ENCODE measurements at regions not wholly inside any gene's neighbourhood (a gene's known extent, or its start where the extent isn't known, plus 50 kb on each side); places are given as distances from the start of the nearest gene placed in this dataset.

GRCh38 chr7:33831389-33832141 is 73.8 kb upstream of the BMPER start:
- Mint-ChIP-seq H3K4me3 (ENCODE audit: low read depth) (no peak overlapping the region), H3K27ac (no peak overlapping the region), H3K9me3 (no peaks in the 10 kb centered on the region), H3K36me3 (ENCODE audit: low read depth) (no peaks in the 10 kb centered on the region), H3K4me1 (ENCODE audit: low read depth) (no peaks in the 10 kb centered on the region), H3K27me3 (ENCODE audit: low read depth) (no peaks in the 10 kb centered on the region)
- intact Hi-C loops (cut with micrococcal nuclease) = no loop called here
- DNase-seq (ENCODE audit: low spot score) = no peak

DNA sequence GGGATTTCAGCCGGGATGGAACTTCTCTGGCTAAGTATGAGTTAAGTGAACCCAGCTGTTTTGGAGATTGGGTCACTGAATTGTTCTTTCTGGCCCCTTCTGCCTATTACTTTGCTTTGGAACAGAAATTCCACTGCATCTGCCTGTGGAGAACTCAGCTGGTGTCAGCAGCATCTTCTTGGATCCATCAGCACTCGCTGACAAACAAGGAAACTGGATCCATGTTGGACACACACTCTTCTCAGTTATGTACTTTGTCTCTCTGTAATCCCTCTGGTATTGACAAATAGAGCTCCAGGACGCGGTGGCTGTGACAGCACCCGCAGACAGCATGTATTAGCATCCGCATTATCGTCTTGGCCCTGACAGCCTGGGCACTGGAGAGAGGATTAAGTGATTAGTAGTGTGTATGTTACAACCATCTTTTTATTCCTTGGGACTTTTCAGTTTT is 73.0 kb upstream of the BMPER start:
- no peaks in the 10 kb centered on the region for H3K9me3 Mint-ChIP-seq
- intact Hi-C loops (cut with micrococcal nuclease) = no loop called here
- no peak overlapping the region for H3K27ac Mint-ChIP-seq
- H3K4me1 Mint-ChIP-seq (ENCODE audit: low read depth) = no peaks in the 10 kb centered on the region
- no peaks in the 10 kb centered on the region for H3K36me3 Mint-ChIP-seq (ENCODE audit: low read depth)
- DNase-seq (ENCODE audit: low spot score) = no peak
- no peaks in the 10 kb centered on the region for H3K27me3 Mint-ChIP-seq (ENCODE audit: low read depth)
- no peak overlapping the region for H3K4me3 Mint-ChIP-seq (ENCODE audit: low read depth)

DNA sequence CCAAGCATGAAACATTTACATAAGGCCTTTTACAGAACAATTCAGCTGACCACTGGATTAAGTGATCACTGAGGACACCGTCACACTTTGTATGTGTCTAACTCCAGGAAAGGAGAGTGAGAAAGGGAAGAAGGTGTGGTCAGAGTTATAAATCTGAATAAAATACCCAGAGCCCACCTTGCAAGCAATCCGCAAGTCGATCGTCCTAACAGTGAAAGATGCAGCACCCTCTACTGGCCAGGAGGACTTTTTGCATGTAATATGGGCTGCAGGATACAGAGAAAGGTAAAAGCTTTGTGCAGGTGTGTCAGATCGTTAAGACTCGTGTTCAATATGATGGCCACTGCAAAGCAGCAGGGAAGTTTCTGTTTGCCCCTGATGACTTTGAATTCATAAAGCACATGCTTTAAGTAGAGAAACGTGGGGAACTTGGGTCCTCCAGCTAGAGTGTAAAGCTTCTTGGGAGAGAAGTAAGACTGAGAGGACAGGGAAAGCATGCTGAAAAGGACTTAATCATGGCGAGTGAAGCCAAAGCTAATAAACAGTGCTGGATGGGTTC is 68.5 kb upstream of the BMPER start:
- H3K36me3 Mint-ChIP-seq (ENCODE audit: low read depth) = no peaks in the 10 kb centered on the region
- no peak for DNase-seq (ENCODE audit: low spot score)
- no peaks in the 10 kb centered on the region for H3K27me3 Mint-ChIP-seq (ENCODE audit: low read depth)
- no peak overlapping the region for H3K27ac Mint-ChIP-seq
- intact Hi-C loops (cut with micrococcal nuclease) = no loop called here
- no peaks in the 10 kb centered on the region for H3K4me1 Mint-ChIP-seq (ENCODE audit: low read depth)
- H3K9me3 Mint-ChIP-seq = no peaks in the 10 kb centered on the region
- no peak overlapping the region for H3K4me3 Mint-ChIP-seq (ENCODE audit: low read depth)

DNA sequence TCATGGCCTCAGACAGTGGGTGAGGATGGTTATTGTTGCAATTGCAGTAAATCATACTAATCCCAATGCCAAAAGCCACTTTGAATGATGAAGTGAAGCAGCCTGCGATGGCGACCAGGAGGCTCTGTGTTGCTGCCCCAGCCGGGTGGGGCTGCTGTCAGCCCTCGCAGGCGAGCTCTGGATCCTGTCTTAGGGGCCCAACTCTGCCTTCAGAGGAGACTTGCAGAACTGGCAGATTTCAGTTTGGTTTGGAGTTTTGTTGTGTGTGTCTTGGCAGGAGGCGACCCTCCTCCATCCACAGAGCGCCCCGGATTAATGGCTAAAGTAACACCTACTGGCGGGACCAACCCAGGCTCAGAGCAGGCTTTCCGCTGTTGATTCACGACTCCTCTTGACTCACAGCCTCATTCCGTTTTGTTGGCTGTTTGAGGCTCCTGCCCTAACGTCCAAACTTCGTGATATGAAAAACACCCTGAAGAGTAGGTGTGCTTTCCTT is 67.9 kb upstream of the BMPER start:
- no peak overlapping the region for H3K27ac Mint-ChIP-seq
- intact Hi-C loops (cut with micrococcal nuclease) = no loop called here
- H3K9me3 Mint-ChIP-seq = no peaks in the 10 kb centered on the region
- no peaks in the 10 kb centered on the region for H3K27me3 Mint-ChIP-seq (ENCODE audit: low read depth)
- H3K36me3 Mint-ChIP-seq (ENCODE audit: low read depth) = no peaks in the 10 kb centered on the region
- H3K4me1 Mint-ChIP-seq (ENCODE audit: low read depth) = no peaks in the 10 kb centered on the region
- H3K4me3 Mint-ChIP-seq (ENCODE audit: low read depth) = no peak overlapping the region
- no peak for DNase-seq (ENCODE audit: low spot score)

GRCh38 chr7:33841031-33841430 is 64.3 kb upstream of the BMPER start:
- H3K4me3 Mint-ChIP-seq (ENCODE audit: low read depth) = no peak overlapping the region
- H3K4me1 Mint-ChIP-seq (ENCODE audit: low read depth) = no peaks in the 10 kb centered on the region
- intact Hi-C loops (cut with micrococcal nuclease) = no loop called here
- H3K27ac Mint-ChIP-seq = no peak overlapping the region
- no peaks in the 10 kb centered on the region for H3K9me3 Mint-ChIP-seq
- no peak for DNase-seq (ENCODE audit: low spot score)
- no peaks in the 10 kb centered on the region for H3K36me3 Mint-ChIP-seq (ENCODE audit: low read depth)
- H3K27me3 Mint-ChIP-seq (ENCODE audit: low read depth) = no peaks in the 10 kb centered on the region

GRCh38 chr7:33841705-33842129 is 63.6 kb upstream of the BMPER start:
- DNase-seq (ENCODE audit: low spot score) = no peak
- Mint-ChIP-seq H3K27ac (no peak overlapping the region), H3K9me3 (no peaks in the 10 kb centered on the region), H3K27me3 (ENCODE audit: low read depth) (no peaks in the 10 kb centered on the region), H3K36me3 (ENCODE audit: low read depth) (no peaks in the 10 kb centered on the region), H3K4me3 (ENCODE audit: low read depth) (no peak overlapping the region), H3K4me1 (ENCODE audit: low read depth) (no peaks in the 10 kb centered on the region)
- intact Hi-C loops (cut with micrococcal nuclease) = no loop called here

DNA sequence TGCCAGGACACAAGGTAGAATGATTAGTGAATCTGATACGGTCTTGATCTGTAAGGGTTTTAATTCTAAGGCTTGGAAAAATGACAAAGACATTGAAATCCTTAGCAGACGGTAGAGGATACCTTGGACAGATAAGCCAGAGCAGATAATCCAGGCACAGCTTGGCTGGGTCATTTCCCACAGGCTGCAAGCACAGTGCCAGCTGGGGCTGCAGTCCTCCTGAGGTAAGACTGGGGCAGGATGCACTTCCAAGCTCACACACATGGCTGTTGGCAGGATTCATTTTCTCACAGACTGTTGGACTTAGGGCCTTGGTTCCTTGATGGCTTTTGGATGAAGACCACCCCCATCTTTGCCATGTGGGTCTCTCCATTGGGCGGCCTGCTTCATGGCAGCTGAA is 63.2 kb upstream of the BMPER start:
- Mint-ChIP-seq H3K27ac (no peak overlapping the region), H3K36me3 (ENCODE audit: low read depth) (no peaks in the 10 kb centered on the region), H3K9me3 (no peaks in the 10 kb centered on the region), H3K27me3 (ENCODE audit: low read depth) (no peaks in the 10 kb centered on the region), H3K4me3 (ENCODE audit: low read depth) (no peak overlapping the region), H3K4me1 (ENCODE audit: low read depth) (no peaks in the 10 kb centered on the region)
- intact Hi-C loops (cut with micrococcal nuclease) = no loop called here
- DNase-seq (ENCODE audit: low spot score) = no peak

DNA sequence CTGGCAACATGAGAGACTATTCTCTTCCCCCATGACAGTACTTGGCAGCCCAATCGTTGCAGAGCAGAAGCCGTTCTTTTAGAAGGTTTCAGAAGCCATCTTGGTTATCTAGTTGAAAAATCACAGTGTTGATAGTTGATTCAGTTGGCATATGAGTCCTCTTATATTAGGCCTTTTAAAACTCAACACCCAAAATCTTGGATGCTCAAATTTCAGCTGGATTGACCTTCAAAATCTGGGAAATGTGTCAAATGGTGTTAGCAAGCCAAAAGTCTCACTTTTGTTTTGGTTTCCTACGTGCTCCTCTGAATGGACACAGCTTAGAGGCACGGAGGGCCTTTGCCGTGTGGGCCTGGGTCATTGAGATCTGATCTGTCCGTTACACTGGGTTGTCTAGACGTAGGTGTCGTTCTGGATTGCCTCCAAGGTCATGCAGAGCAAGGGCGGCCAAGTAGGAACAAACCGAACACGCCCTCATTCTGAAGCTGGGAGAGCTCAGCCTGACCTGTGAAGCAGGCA is 59.3 kb upstream of the BMPER start:
- H3K4me3 Mint-ChIP-seq (ENCODE audit: low read depth) = no peak overlapping the region
- no peak for DNase-seq (ENCODE audit: low spot score)
- H3K9me3 Mint-ChIP-seq = no peaks in the 10 kb centered on the region
- H3K4me1 Mint-ChIP-seq (ENCODE audit: low read depth) = no peaks in the 10 kb centered on the region
- no peaks in the 10 kb centered on the region for H3K36me3 Mint-ChIP-seq (ENCODE audit: low read depth)
- intact Hi-C loops (cut with micrococcal nuclease) = no loop called here
- no peaks in the 10 kb centered on the region for H3K27me3 Mint-ChIP-seq (ENCODE audit: low read depth)
- no peak overlapping the region for H3K27ac Mint-ChIP-seq

- no peaks in the 10 kb centered on the region for H3K9me3 Mint-ChIP-seq
- H3K27me3 Mint-ChIP-seq (ENCODE audit: low read depth) = no peaks in the 10 kb centered on the region
- H3K4me3 Mint-ChIP-seq (ENCODE audit: low read depth) = no peak overlapping the region
- no peak for DNase-seq (ENCODE audit: low spot score)
- no peaks in the 10 kb centered on the region for H3K36me3 Mint-ChIP-seq (ENCODE audit: low read depth)
- no peaks in the 10 kb centered on the region for H3K4me1 Mint-ChIP-seq (ENCODE audit: low read depth)
- intact Hi-C loops (cut with micrococcal nuclease) = no loop called here
- no peak overlapping the region for H3K27ac Mint-ChIP-seq
These were observed 56.3 kb upstream of the BMPER start for GRCh38 chr7:33849004-33849403.

GRCh38 chr7:33849971-33850559 is 55.3 kb upstream of the BMPER start:
- intact Hi-C loops (cut with micrococcal nuclease) = no loop called here
- H3K27ac Mint-ChIP-seq = no peak overlapping the region
- no peaks in the 10 kb centered on the region for H3K9me3 Mint-ChIP-seq
- H3K4me3 Mint-ChIP-seq (ENCODE audit: low read depth) = no peak overlapping the region
- no peaks in the 10 kb centered on the region for H3K4me1 Mint-ChIP-seq (ENCODE audit: low read depth)
- no peak for DNase-seq (ENCODE audit: low spot score)
- peaks cover 2% of the 10 kb centered on the region for H3K27me3 Mint-ChIP-seq (ENCODE audit: low read depth)
- no peaks in the 10 kb centered on the region for H3K36me3 Mint-ChIP-seq (ENCODE audit: low read depth)

- H3K27me3 Mint-ChIP-seq (ENCODE audit: low read depth) = peaks cover 2% of the 10 kb centered on the region
- H3K4me3 Mint-ChIP-seq (ENCODE audit: low read depth) = no peak overlapping the region
- no peaks in the 10 kb centered on the region for H3K9me3 Mint-ChIP-seq
- H3K27ac Mint-ChIP-seq = no peak overlapping the region
- H3K36me3 Mint-ChIP-seq (ENCODE audit: low read depth) = no peaks in the 10 kb centered on the region
- no peaks in the 10 kb centered on the region for H3K4me1 Mint-ChIP-seq (ENCODE audit: low read depth)
- no peak for DNase-seq (ENCODE audit: low spot score)
- intact Hi-C loops (cut with micrococcal nuclease) = no loop called here
These were observed 54.6 kb upstream of the BMPER start for GRCh38 chr7:33850768-33851167.

DNA sequence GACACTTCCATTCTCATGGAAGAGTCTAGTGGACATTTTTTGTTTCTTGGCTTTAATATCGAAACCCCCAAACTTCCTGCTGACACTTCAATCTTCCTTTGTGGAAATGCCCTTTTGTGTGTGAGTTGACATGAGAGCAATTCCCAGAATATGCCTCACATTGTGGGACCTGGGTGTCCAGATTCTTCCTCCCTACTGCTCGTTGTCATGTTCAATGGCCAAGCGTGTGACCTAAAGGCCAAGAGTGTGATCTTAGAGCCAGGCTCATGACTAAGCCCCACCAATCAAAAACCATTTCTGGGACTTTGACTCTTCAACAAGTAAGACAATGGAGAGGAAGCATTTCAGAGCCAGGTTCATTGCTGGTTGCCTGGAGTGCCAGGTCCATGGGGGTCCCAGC is 52.5 kb upstream of the BMPER start:
- Mint-ChIP-seq H3K27ac (no peak overlapping the region), H3K4me3 (ENCODE audit: low read depth) (no peak overlapping the region), H3K27me3 (ENCODE audit: low read depth) (peaks cover 2% of the 10 kb centered on the region), H3K9me3 (no peaks in the 10 kb centered on the region), H3K4me1 (ENCODE audit: low read depth) (no peaks in the 10 kb centered on the region), H3K36me3 (ENCODE audit: low read depth) (no peaks in the 10 kb centered on the region)
- intact Hi-C loops (cut with micrococcal nuclease) = no loop called here
- DNase-seq (ENCODE audit: low spot score) = no peak

- intact Hi-C loops (cut with micrococcal nuclease) = no loop called here
- no peak overlapping the region for H3K27ac Mint-ChIP-seq
- H3K4me1 Mint-ChIP-seq (ENCODE audit: low read depth) = no peaks in the 10 kb centered on the region
These were observed 51.8 kb upstream of the BMPER start for GRCh38 chr7:33853361-33854062.

More at GRCh38 chr7:33853361-33854062, 51.8 kb upstream of the BMPER start:
- H3K27me3 Mint-ChIP-seq (ENCODE audit: low read depth) = peaks cover 2% of the 10 kb centered on the region
- H3K4me3 Mint-ChIP-seq (ENCODE audit: low read depth) = no peak overlapping the region
- H3K9me3 Mint-ChIP-seq = no peaks in the 10 kb centered on the region
- no peak for DNase-seq (ENCODE audit: low spot score)
- H3K36me3 Mint-ChIP-seq (ENCODE audit: low read depth) = no peaks in the 10 kb centered on the region
